AG04450 (cell line): ENCODE measurements at regions not wholly inside any gene's neighbourhood (a gene's known extent, or its start where the extent isn't known, plus 50 kb on each side); places are given as distances from the start of the nearest gene placed in this dataset.

Experiments used
- CTCF ChIA-PET: fragments of 300-600, 350-600 bp; formaldehyde crosslinking; extraction: SDS; loops from one replicate; lab custom pipeline; 2022; ENCODE audit warnings: antibody characterized with exemption, inconsistent platforms; lab: Charles Lee
- POLR2A ChIA-PET: fragments of 350-600 bp; formaldehyde crosslinking; extraction: SDS; loops from one replicate; lab custom pipeline; 2021; ENCODE audit warnings: antibody characterized with exemption, inconsistent platforms; lab: Yijun Ruan, JAX
- DNase-seq: peaks from one replicate; pipeline ENCODE4 v3.0.0-alpha.2; 2011; ENCODE audit warnings: low read depth, low spot score
- H3K27ac ChIP-seq: one replicate; pipeline ENCODE4 v1.5.1; 2012; ENCODE audit warnings: low read depth, low read length, control low read depth
- H3K27me3 ChIP-seq: one replicate; pipeline ENCODE4 v1.6.0; 2012; ENCODE audit warnings: low read length; ENCODE audit not compliant: control insufficient read depth, insufficient read depth
- H3K4me3 ChIP-seq: 2 replicates; pipeline ENCODE4 v1.5.1; 2011; ENCODE audit warnings: mild to moderate bottlenecking, low read depth, low read length, control low read depth
- H3K9me3 ChIP-seq: 2 replicates; pipeline ENCODE4 v1.5.1; 2012; ENCODE audit warnings: low read length; ENCODE audit not compliant: control insufficient read depth, insufficient read depth
- CTCF ChIP-seq: IDR thresholded peaks from 2 replicates; pipeline ENCODE4 v1.5.1; 2011; ENCODE audit warnings: low read depth, low read length, control low read depth, inconsistent platforms

DNA sequence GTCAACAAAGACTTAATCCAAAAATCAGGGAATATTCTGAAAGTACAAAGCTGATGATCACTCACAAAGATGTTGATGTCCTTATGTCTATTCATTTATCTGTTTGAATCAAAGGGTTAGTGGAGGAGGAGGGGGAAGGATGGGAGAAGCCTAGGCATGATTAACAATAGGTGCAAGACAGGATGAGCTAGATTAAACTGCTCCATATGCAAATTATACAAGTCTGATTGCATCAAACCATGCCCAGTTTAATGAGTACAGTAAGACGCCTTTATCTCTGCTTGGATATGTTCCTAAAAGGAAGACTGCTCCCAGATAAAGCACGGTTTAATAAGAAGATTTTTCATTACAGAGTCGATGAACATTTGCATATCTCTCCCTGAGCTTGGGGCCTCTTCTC lies 626.4 kb upstream of the NOX3 start:
- CTCF ChIA-PET: no interaction called here
- no peak overlapping the region for H3K27ac ChIP-seq
- no peaks in the 10 kb centered on the region for H3K9me3 ChIP-seq
- H3K27me3 ChIP-seq: no peaks in the 10 kb centered on the region
- DNase-seq: no peak
- POLR2A ChIA-PET: no interaction called here
- no peak for TF ChIP-seq CTCF
- H3K4me3 ChIP-seq: no peak overlapping the region

DNA sequence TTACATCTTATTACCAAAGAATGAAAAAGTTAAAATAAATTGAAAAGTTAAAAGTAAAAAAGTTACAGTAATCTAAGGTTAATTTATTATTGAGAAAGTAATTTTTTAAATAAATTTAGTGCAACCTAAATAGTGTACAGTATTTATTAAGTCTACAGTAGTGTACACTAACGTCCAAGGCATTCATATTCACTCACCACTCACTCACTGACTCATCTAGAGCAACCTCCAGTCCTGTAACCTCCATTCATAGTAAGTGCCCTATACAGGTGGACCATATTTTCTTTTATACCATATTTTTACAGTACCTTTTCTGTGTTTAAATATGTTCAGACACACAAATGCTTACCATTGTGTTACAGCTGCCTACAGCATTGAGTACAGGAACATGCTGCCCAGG lies 624.7 kb upstream of the NOX3 start:
- CTCF ChIA-PET: no interaction called here
- POLR2A ChIA-PET: no interaction called here
- Histone ChIP-seq H3K27ac (no peak overlapping the region), H3K27me3 (no peaks in the 10 kb centered on the region), H3K9me3 (no peaks in the 10 kb centered on the region), H3K4me3 (no peak overlapping the region)
- no peak for DNase-seq
- no peak for TF ChIP-seq CTCF

DNA sequence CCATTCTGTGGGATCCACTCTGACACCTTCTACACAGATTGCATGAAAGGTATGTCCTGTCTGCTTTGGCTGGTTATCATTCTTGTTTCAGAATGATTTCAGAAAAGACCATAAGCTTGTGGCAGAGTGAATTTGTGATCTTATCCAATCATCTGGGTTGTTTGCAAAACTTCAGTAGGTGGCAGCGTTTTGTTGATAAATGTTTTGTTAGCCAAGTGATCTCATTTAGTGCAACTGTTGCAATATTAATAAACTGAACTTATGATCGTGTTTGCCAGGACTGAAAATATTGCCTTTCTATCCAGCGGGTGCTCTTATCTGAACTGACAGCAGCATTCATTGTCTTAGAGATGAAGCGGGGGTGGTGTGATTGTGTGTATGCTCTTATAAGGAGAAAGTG lies 613.2 kb upstream of the NOX3 start:
- Histone ChIP-seq H3K27me3 (peaks cover 7% of the 10 kb centered on the region), H3K9me3 (no peaks in the 10 kb centered on the region), H3K4me3 (no peak overlapping the region), H3K27ac (no peak overlapping the region)
- POLR2A ChIA-PET: no interaction called here
- no peak for TF ChIP-seq CTCF
- DNase-seq: no peak
- CTCF ChIA-PET: no interaction called here

DNA sequence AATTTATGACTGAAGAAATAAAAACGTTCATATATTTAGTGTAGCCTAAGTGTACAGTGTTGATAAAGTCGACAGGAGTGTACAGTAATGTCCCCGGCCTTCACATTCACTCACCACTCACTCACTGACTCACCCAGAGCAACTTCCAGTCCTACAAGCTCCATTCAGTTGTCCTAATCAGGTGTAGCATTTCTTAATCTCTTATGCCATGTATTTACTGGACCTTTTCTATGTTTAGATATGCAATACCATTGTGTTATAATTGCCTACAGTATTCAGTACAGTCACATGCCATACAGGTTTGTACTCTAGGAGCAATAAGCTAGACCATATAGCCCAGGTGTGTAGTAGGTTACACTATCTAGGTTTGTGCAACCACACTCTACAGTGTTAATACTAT lies 610.2 kb upstream of the NOX3 start:
- ChIA-PET POLR2A (no interaction called here), CTCF (no interaction called here)

GRCh38 chr6:156062091-156062563 lies 606.5 kb upstream of the NOX3 start:
- Histone ChIP-seq H3K9me3 (no peaks in the 10 kb centered on the region), H3K27me3 (no peaks in the 10 kb centered on the region), H3K27ac (no peak overlapping the region), H3K4me3 (no peak overlapping the region)
- DNase-seq: no peak
- ChIA-PET CTCF (no interaction called here), POLR2A (no interaction called here)
- TF ChIP-seq CTCF: no peak

More for the DNA sequence above, 610.2 kb upstream of the NOX3 start:
- Histone ChIP-seq H3K4me3 (no peak overlapping the region), H3K27ac (no peak overlapping the region), H3K27me3 (no peaks in the 10 kb centered on the region), H3K9me3 (no peaks in the 10 kb centered on the region)
- no peak for DNase-seq
- no peak for TF ChIP-seq CTCF
